SK-N-SH (cell line): ENCODE measurements at regions not wholly inside any gene's neighbourhood (a gene's known extent, or its start where the extent isn't known, plus 50 kb on each side); places are given as distances from the start of the nearest gene placed in this dataset.

Source experiments
- CTCF ChIA-PET: fragments of 300-600, 350-600 bp; formaldehyde crosslinking; extraction: SDS; loops from one replicate; lab custom pipeline; 2021; lab: Yijun Ruan, JAX
- POLR2A ChIA-PET: fragments of 350-600 bp; sonication (Branson Sonifier 250); formaldehyde crosslinking; extraction: SDS; loops from one replicate; lab custom pipeline; 2020; ENCODE audit warnings: antibody characterized with exemption, inconsistent platforms; lab: Yijun Ruan, JAX
- DNase-seq: peaks from one replicate; pipeline ENCODE4 v3.0.0; 2012
- H2AFZ ChIP-seq: fragments of 200-600 bp; sonication (generic); 2 replicates; pipeline ENCODE4 v1.8.1; 2016; ENCODE audit warnings: antibody characterized with exemption, mild to moderate bottlenecking, low read depth
- H3F3A ChIP-seq: fragments of 200-600 bp; sonication (generic); replicated peaks from 2 replicates; pipeline ENCODE3; 2016; ENCODE audit warnings: antibody characterized with exemption, mild to moderate bottlenecking; ENCODE audit not compliant: insufficient read depth
- H3K27ac ChIP-seq, 2 experiments: fragments of 200-500 bp in 1 of 2; fragments of 200-600 bp in 1 of 2; sonication (Bioruptor generic) in 1 of 2; sonication (generic), shearing (Covaris generic) in 1 of 2; 2 replicates each; pipeline versions ENCODE4 v1.5.1 to v1.6.1; 2014 to 2016; ENCODE audit warnings: low read depth in 2 of 2, inconsistent platforms in 1 of 2, low read length in 1 of 2, mild to moderate bottlenecking in 1 of 2, mixed read lengths in 1 of 2
- H3K27me3 ChIP-seq: fragments of 200-600 bp; sonication (generic), shearing (Covaris generic); 2 replicates; pipeline ENCODE4 v1.6.1; 2016; ENCODE audit warnings: mixed run types; ENCODE audit not compliant: insufficient read depth
- H3K36me3 ChIP-seq, 2 experiments: fragments of 200-500 bp in 1 of 2; fragments of 200-600 bp in 1 of 2; sonication (Bioruptor generic) in 1 of 2; sonication (generic) in 1 of 2; replicated peaks in 1 of 2; 2 replicates each; pipeline versions ENCODE3 to v1.5.1; 2014 to 2016; ENCODE audit warnings: low read length in 1 of 2, mild to moderate bottlenecking in 1 of 2; ENCODE audit not compliant: insufficient read depth in 2 of 2, control insufficient read depth in 1 of 2
- H3K4me1 ChIP-seq, 2 experiments: fragments of 200-500 bp in 1 of 2; fragments of 200-600 bp in 1 of 2; sonication (Bioruptor generic) in 1 of 2; sonication (generic), shearing (Covaris generic) in 1 of 2; 2 replicates each; pipeline versions ENCODE4 v1.5.1 to v1.6.1; 2014 to 2016; ENCODE audit warnings: low read depth in 1 of 2, low read length in 1 of 2, mixed run types in 1 of 2; ENCODE audit not compliant: insufficient read depth in 2 of 2, control insufficient read depth in 1 of 2
- H3K4me2 ChIP-seq: fragments of 200-600 bp; sonication (generic), shearing (Covaris generic); 2 replicates; pipeline ENCODE4 v1.6.1; 2017; ENCODE audit warnings: mixed run types
- H3K4me3 ChIP-seq, 2 experiments: fragments of 200-500 bp in 1 of 2; fragments of 200-600 bp in 1 of 2; sonication (Bioruptor generic) in 1 of 2; sonication (generic), shearing (Covaris generic) in 1 of 2; 2 replicates each; pipeline versions ENCODE4 v1.5.1 to v1.8.1; 2014 to 2016; ENCODE audit warnings: low read depth in 2 of 2, inconsistent platforms in 1 of 2, low read length in 1 of 2, mild to moderate bottlenecking in 1 of 2, mixed read lengths in 1 of 2, moderate library complexity in 1 of 2
- H3K79me2 ChIP-seq: fragments of 200-600 bp; sonication (generic); 2 replicates; pipeline ENCODE4 v1.8.1; 2017; ENCODE audit warnings: mild to moderate bottlenecking; ENCODE audit not compliant: insufficient read depth
- H3K9ac ChIP-seq: fragments of 200-600 bp; sonication (generic); 2 replicates; pipeline ENCODE4 v1.6.1; 2017; ENCODE audit warnings: mixed run types
- H3K9me2 ChIP-seq: fragments of 200-600 bp; sonication (generic); 2 replicates; pipeline ENCODE4 v1.6.1; 2017; ENCODE audit warnings: mixed run types
- H3K9me3 ChIP-seq: fragments of 200-600 bp; sonication (generic); 2 replicates; pipeline ENCODE4 v1.6.1; 2017; ENCODE audit warnings: mixed run types, mild to moderate bottlenecking, moderate library complexity
- H4K20me1 ChIP-seq: fragments of 200-600 bp; sonication (generic); 2 replicates; pipeline ENCODE4 v1.6.1; 2017; ENCODE audit warnings: mild to moderate bottlenecking, mixed run types; ENCODE audit not compliant: insufficient read depth
- CHD2 ChIP-seq: fragments of 150-350 bp; IDR thresholded peaks from 2 replicates; pipeline ENCODE4 v1.6.1; 2018; ENCODE audit warnings: low read length; ENCODE audit not compliant: partially characterized antibody
- CTCF ChIP-seq: fragments of 200-600 bp; sonication (generic); IDR thresholded peaks from 2 replicates; pipeline ENCODE4 v1.6.1; 2017; ENCODE audit warnings: antibody characterized with exemption, mild to moderate bottlenecking, moderate library complexity
- FOSL2 ChIP-seq: IDR thresholded peaks from 2 replicates; pipeline ENCODE4 v1.4.0; 2012; ENCODE audit warnings: low read depth, mild to moderate bottlenecking, moderate library complexity, borderline replicate concordance
- FOXJ3 ChIP-seq: sonication (generic); formaldehyde crosslinking; IDR thresholded peaks from 2 replicates; pipeline ENCODE4 v1.5.1; 2020; ENCODE audit warnings: mild to moderate bottlenecking, missing genetic modification reagents
- MAX ChIP-seq: IDR thresholded peaks from 2 replicates; pipeline ENCODE4 v1.4.0; 2012; ENCODE audit warnings: low read depth
- MEF2A ChIP-seq: IDR thresholded peaks from 2 replicates; pipeline ENCODE4 v1.4.0; 2012; ENCODE audit warnings: low read depth, borderline replicate concordance
- POLR2AphosphoS5 ChIP-seq: IDR thresholded peaks from 2 replicates; pipeline ENCODE4 v1.6.1; 2012; ENCODE audit warnings: low read depth, low read length
- RAD21 ChIP-seq: IDR thresholded peaks from 2 replicates; pipeline ENCODE4 v1.6.1; 2012; ENCODE audit warnings: mild to moderate bottlenecking, low read length
- RCOR1 ChIP-seq: fragments of 150-350 bp; IDR thresholded peaks from 2 replicates; pipeline ENCODE4 v1.6.1; 2017; ENCODE audit warnings: antibody characterized with exemption, low read length
- REST ChIP-seq: IDR thresholded peaks from 2 replicates; pipeline ENCODE4 v1.6.1; 2012; ENCODE audit warnings: mild to moderate bottlenecking, low read depth, low read length, moderate library complexity
- RFX5 ChIP-seq: IDR thresholded peaks from 2 replicates; pipeline ENCODE4 v1.6.1; 2012; ENCODE audit warnings: mild to moderate bottlenecking, improper control_type of control experiment, low read length
- SMC3 ChIP-seq: IDR thresholded peaks from 2 replicates; pipeline ENCODE4 v1.6.1; 2012; ENCODE audit warnings: low read depth, low read length, improper control_type of control experiment
- TAF1 ChIP-seq: IDR thresholded peaks from 2 replicates; pipeline ENCODE4 v1.6.1; 2012; ENCODE audit warnings: low read depth, mild to moderate bottlenecking, low read length, moderate library complexity, borderline replicate concordance
- TCF12 ChIP-seq: IDR thresholded peaks from 2 replicates; pipeline ENCODE4 v1.4.0; 2012
- TEAD4 ChIP-seq: IDR thresholded peaks from 2 replicates; pipeline ENCODE4 v1.4.0; 2012; ENCODE audit warnings: mild to moderate bottlenecking, borderline replicate concordance; ENCODE audit not compliant: insufficient read depth
- USF1 ChIP-seq: IDR thresholded peaks from 2 replicates; pipeline ENCODE4 v1.4.0; 2012; ENCODE audit warnings: low read depth, borderline replicate concordance
- YY1 ChIP-seq: IDR thresholded peaks from 2 replicates; pipeline ENCODE4 v1.4.0; 2012; ENCODE audit warnings: low read depth, mild to moderate bottlenecking
- WGBS: methylation state at CpG from one replicate; pipeline ENCODE4 v1.1.6; 2017; ENCODE audit warnings: low lambda C conversion rate; 5-methylcytosine and 5-hydroxymethylcytosine counted together

- no peaks in the 10 kb centered on the region for H3F3A ChIP-seq
- H3K27me3 ChIP-seq: no peaks in the 10 kb centered on the region
- TF ChIP-seq POLR2AphosphoS5: no peak
- no peak for TF ChIP-seq FOXJ3 (CRISPR knock-in tag)
- TF ChIP-seq CHD2: no peak
- TF ChIP-seq FOSL2: no peak
- TF ChIP-seq CTCF: no peak
- TF ChIP-seq MAX: no peak
- no peak for TF ChIP-seq MEF2A
- no peak for TF ChIP-seq REST
- TF ChIP-seq TEAD4: no peak
- no peak for TF ChIP-seq RFX5
- no peak for TF ChIP-seq SMC3
- TF ChIP-seq RAD21: no peak
- no peak for TF ChIP-seq TAF1
- TF ChIP-seq TCF12: no peak
- no peak for TF ChIP-seq YY1
- no peak for TF ChIP-seq RCOR1
- no peak for TF ChIP-seq USF1
- TF ChIP-seq, all 33 proteins: peak for 0
- no peak overlapping the region for H3K9ac ChIP-seq
- H2AFZ ChIP-seq: no peak overlapping the region
- 60% methylated on average over 11 of the region's 12 CpGs for WGBS
- no peak for DNase-seq
- H4K20me1 ChIP-seq: no peaks in the 10 kb centered on the region
- ChIA-PET POLR2A (no interaction called here), CTCF (interaction anchor here (1.1 kb wide), 1 partner anchor 8 kb away, joined by 3 read pairs; no protein-coding TSS in a partner anchor)
- no peaks in the 10 kb centered on the region for H3K36me3 ChIP-seq
- no peaks in the 10 kb centered on the region for H3K9me3 ChIP-seq
- no peaks in the 10 kb centered on the region for H3K9me2 ChIP-seq
- no peak overlapping the region for H3K4me2 ChIP-seq
- H3K4me1 ChIP-seq: no peaks in the 10 kb centered on the region
- H3K27ac ChIP-seq: no peak overlapping the region
- H3K79me2 ChIP-seq: no peaks in the 10 kb centered on the region
- H3K4me3 ChIP-seq: no peak overlapping the region
Observed at GRCh38 chr9:79974806-79975422, 403.1 kb downstream of the TLE4 start.
